SU-DHL-6 (cell line): ENCODE measurements at regions not wholly inside any gene's neighbourhood (a gene's known extent, or its start where the extent isn't known, plus 50 kb on each side); places are given as distances from the start of the nearest gene placed in this dataset.

Experiments used
- H2AFZ ChIP-seq: fragments of 200-600 bp; sonication (generic); 2 replicates; pipeline ENCODE4 v1.6.1; 2014; ENCODE audit warnings: low read depth, mild to moderate bottlenecking, moderate library complexity, mixed read lengths, antibody characterized with exemption, low read length; ENCODE audit not compliant: severe bottlenecking
- H3F3A ChIP-seq: fragments of 200-600 bp; shearing (Covaris generic); 2 replicates; pipeline ENCODE4 v1.6.0; 2016; ENCODE audit warnings: antibody characterized with exemption, mild to moderate bottlenecking; ENCODE audit not compliant: insufficient read depth
- H3K27ac ChIP-seq: fragments of 200-600 bp; sonication (generic); 2 replicates; pipeline ENCODE4 v1.5.1; 2016; ENCODE audit warnings: low read depth, mild to moderate bottlenecking, low read length, moderate library complexity, mixed read lengths
- H3K27me3 ChIP-seq: fragments of 200-600 bp; sonication (generic), shearing (Covaris generic); 2 replicates; pipeline ENCODE4 v1.6.0; 2014; ENCODE audit warnings: mild to moderate bottlenecking, low read length
- H3K36me3 ChIP-seq: fragments of 200-600 bp; sonication (generic); 2 replicates; pipeline ENCODE4 v1.6.1; 2014; ENCODE audit warnings: mild to moderate bottlenecking, low read length, mixed read lengths
- H3K4me2 ChIP-seq: fragments of 300-600, 200-600 bp; shearing (Covaris generic), sonication (generic); 2 replicates; pipeline ENCODE4 v1.6.0; 2014; ENCODE audit warnings: low read length, low read depth, mild to moderate bottlenecking; ENCODE audit not compliant: poor library complexity, severe bottlenecking
- H3K4me3 ChIP-seq: fragments of 200-600 bp; sonication (generic); 2 replicates; pipeline ENCODE4 v1.5.1; 2014; ENCODE audit warnings: antibody characterized with exemption, low read length, mild to moderate bottlenecking, mixed read lengths; ENCODE audit not compliant: insufficient read depth, poor library complexity, severe bottlenecking
- H3K79me2 ChIP-seq: fragments of 200-600 bp; sonication (generic); 2 replicates; pipeline ENCODE4 v1.6.1; 2014; ENCODE audit warnings: mild to moderate bottlenecking, low read length, moderate library complexity; ENCODE audit not compliant: insufficient read depth
- H3K9ac ChIP-seq: fragments of 200-600 bp; sonication (generic); 2 replicates; pipeline ENCODE4 v1.7.0; 2014; ENCODE audit warnings: mild to moderate bottlenecking, low read length
- H3K9me2 ChIP-seq: fragments of 200-600 bp; sonication (generic); replicated peaks from 2 replicates; pipeline ENCODE4 v1.6.1; 2014; ENCODE audit warnings: low read length; ENCODE audit not compliant: insufficient read depth
- H3K9me3 ChIP-seq: fragments of 200-600 bp; sonication (generic); 2 replicates; pipeline ENCODE4 v1.6.1; 2014; ENCODE audit warnings: low read length, mixed read lengths; ENCODE audit not compliant: insufficient read depth
- H4K20me1 ChIP-seq: fragments of 200-600 bp; sonication (generic); 2 replicates; pipeline ENCODE4 v1.6.1; 2014; ENCODE audit warnings: low read depth, mild to moderate bottlenecking, antibody characterized with exemption, low read length, moderate library complexity, mixed read lengths
- EZH2phosphoT487 ChIP-seq: fragments of 200-600 bp; sonication (generic), shearing (Covaris generic); conservative IDR thresholded peaks from 2 replicates; pipeline ENCODE4 v1.6.1; 2018; ENCODE audit warnings: mild to moderate bottlenecking, antibody characterized with exemption, low read length, moderate library complexity, mixed read lengths
- TF ChIP-seq, protein P1 (sequence below): fragments of 200-600 bp; sonication (generic); IDR thresholded peaks from one replicate; pipeline ENCODE4 v1.5.1; 2017; ENCODE audit warnings: antibody characterized with exemption, mild to moderate bottlenecking, low read length, moderate library complexity; ENCODE audit not compliant: insufficient read depth, poor library complexity, severe bottlenecking

DNA sequence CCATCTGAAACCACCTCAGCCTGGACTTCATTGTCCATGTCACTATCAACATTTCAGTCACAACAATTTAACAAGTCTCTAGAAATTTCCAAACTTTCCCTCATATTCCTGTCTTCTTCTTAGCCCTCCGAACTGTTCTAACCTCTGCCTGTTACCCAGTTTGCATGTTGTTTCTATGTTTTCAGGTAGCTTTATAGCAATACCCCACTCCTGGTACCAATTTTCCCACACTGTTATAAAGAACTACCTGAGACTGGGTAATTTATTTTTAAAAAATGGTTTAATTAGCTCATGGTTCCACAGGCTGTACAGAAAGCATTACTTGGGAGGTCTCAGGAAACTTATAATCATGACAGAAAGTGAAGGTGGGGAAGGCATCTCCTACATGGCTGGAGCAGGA is 679.2 kb upstream of the FRG1 start:
- Histone ChIP-seq H3K9me2 (no peaks in the 10 kb centered on the region; the same call in 1 of the 2 replicates), H3K79me2 (no peaks in the 10 kb centered on the region), H3K4me3 (no peak overlapping the region), H3K27ac (no peak overlapping the region), H3K27me3 (no peaks in the 10 kb centered on the region), H4K20me1 (no peaks in the 10 kb centered on the region), H2AFZ (no peak overlapping the region), H3K4me2 (no peak overlapping the region), H3K36me3 (no peaks in the 10 kb centered on the region), H3K9me3 (no peaks in the 10 kb centered on the region), H3F3A (no peaks in the 10 kb centered on the region), H3K9ac (no peak overlapping the region)
- TF ChIP-seq, protein P1, sequence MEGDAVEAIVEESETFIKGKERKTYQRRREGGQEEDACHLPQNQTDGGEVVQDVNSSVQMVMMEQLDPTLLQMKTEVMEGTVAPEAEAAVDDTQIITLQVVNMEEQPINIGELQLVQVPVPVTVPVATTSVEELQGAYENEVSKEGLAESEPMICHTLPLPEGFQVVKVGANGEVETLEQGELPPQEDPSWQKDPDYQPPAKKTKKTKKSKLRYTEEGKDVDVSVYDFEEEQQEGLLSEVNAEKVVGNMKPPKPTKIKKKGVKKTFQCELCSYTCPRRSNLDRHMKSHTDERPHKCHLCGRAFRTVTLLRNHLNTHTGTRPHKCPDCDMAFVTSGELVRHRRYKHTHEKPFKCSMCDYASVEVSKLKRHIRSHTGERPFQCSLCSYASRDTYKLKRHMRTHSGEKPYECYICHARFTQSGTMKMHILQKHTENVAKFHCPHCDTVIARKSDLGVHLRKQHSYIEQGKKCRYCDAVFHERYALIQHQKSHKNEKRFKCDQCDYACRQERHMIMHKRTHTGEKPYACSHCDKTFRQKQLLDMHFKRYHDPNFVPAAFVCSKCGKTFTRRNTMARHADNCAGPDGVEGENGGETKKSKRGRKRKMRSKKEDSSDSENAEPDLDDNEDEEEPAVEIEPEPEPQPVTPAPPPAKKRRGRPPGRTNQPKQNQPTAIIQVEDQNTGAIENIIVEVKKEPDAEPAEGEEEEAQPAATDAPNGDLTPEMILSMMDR: no peak
- TF ChIP-seq EZH2phosphoT487: no peak

DNA sequence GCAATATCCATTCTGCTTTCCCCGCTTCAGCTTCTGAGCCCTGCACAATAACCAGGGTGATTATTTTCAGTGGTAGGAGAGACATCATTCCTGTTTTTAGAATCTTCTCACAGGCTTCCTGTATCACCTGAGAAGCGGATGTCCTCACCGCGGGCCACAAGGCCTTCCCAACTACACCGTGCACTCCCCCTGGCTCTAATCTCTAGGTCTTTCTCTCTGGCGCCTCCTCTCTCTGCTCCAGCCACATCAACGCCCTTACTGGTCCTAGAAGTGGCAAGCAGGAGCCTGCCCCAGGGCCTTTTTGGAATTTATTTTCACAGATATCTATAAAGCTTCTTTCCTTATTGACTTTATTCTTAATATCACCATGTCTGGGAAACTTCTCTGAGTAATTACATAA is 675.2 kb upstream of the FRG1 start:
- Histone ChIP-seq H3K36me3 (no peaks in the 10 kb centered on the region), H2AFZ (no peak overlapping the region), H4K20me1 (no peaks in the 10 kb centered on the region), H3K9me2 (no peaks in the 10 kb centered on the region; the same call in 1 of the 2 replicates), H3K9me3 (no peaks in the 10 kb centered on the region), H3K4me2 (no peak overlapping the region), H3K27me3 (no peaks in the 10 kb centered on the region), H3K9ac (no peak overlapping the region), H3K79me2 (no peaks in the 10 kb centered on the region), H3K27ac (no peak overlapping the region), H3K4me3 (no peak overlapping the region), H3F3A (no peaks in the 10 kb centered on the region)
- TF ChIP-seq, protein P1: no peak
- TF ChIP-seq EZH2phosphoT487: no peak

DNA sequence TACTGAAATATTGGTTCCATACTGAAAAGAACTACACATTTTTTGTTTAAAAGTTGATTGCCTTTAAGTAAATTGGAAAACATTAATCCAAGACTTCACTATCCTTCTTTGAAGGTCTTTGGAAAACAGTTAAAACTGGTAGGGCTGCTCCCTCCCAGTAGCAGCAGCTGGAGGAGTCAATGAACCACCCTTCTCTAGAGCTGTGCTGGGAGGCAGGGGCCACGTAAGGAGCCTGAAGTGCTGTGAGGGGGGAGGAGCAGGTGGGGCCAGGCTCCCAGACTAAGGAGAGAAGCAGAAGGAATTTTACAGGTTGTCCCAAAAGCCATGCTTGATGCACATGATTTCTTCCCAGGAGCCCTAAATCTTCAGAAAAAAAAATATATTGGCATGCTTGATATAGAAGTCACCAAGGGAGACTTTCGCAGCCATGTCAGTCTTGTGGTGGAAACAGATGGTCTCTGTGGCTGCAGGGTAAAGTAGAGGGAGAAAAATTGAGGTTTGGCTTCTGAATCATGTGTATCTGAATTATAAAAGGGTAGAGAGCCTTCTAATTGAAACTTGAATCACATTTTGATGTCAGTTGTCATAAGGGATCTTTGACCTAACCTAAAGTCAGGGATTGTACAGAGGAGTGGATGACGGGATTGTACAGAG is 673.2 kb upstream of the FRG1 start:
- H3F3A ChIP-seq: no peaks in the 10 kb centered on the region
- no peak overlapping the region for H3K4me3 ChIP-seq
- no peak for TF ChIP-seq EZH2phosphoT487
- TF ChIP-seq, protein P1: no peak
- H3K9ac ChIP-seq: no peak overlapping the region
- H2AFZ ChIP-seq: no peak overlapping the region
- no peaks in the 10 kb centered on the region for H4K20me1 ChIP-seq
- no peak overlapping the region for H3K27ac ChIP-seq
- no peaks in the 10 kb centered on the region for H3K9me2 ChIP-seq
- H3K27me3 ChIP-seq: no peaks in the 10 kb centered on the region
- H3K9me3 ChIP-seq: no peaks in the 10 kb centered on the region
- no peak overlapping the region for H3K4me2 ChIP-seq
- no peaks in the 10 kb centered on the region for H3K79me2 ChIP-seq
- no peaks in the 10 kb centered on the region for H3K36me3 ChIP-seq
